ENCODE measurements at regions not wholly inside any gene's neighbourhood (a gene's known extent, or its start where the extent isn't known, plus 50 kb on each side); places are given as distances from the start of the nearest gene placed in this dataset.

DNA sequence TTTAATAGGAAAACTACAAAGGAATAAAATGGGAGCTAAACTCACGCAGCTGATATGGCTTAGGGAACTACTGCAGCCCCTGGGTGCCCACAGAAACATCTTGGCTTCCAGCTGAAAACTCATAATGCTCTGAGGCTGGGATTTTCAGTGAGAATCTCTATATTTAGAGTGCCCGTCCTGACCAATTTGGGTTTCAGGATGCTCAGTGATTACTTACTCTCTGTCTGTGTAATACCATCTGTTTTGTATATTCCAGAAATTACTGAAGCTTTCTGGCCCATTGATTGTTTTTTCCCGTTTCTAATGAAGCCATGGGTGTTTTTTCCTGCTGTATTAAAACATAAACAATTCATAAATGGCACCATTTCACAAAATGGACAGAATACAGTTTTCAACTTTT lies 50.6 kb upstream of the ZNF385D start:
- DNase-seq: no peak

DNA sequence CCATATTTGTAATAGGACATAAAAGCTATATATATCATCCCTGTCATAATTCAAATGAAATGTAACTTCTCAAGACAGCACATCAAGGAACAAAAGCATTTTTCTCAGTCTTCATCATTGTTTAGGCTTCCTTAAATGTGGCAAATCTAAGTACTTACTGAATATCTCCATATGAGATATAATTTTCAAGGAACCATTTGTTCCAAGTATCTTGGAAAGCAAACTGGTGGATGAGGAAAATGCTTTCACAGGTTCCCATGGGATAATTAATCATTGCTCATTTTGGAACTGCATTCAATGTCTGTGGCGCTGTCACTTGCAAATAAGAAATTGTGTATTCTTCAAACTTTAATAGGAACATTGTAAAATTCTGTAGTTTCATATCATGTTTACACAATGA lies 52.6 kb upstream of the ZNF385D start:
- DNase-seq: no peak

DNA sequence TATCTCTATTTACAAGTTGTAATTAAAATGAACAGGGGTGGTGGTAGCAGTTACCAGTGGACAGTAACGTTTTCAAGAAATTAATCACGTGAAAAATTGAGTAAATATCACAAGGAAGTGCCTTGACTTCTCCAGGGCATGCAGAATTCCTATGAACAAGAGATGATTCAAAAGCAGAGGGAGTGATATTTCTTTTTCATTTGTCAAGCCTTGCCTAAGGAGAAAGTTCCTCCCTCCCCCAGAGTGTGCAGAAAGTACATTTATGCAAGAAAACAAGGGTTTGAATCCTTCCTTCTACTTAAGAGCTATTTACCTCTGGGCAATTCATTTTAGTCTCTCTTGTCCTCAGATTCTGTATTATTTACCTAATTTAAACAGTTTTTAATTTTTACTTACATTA lies 53.3 kb upstream of the ZNF385D start:
- DNase-seq: no peak

DNA sequence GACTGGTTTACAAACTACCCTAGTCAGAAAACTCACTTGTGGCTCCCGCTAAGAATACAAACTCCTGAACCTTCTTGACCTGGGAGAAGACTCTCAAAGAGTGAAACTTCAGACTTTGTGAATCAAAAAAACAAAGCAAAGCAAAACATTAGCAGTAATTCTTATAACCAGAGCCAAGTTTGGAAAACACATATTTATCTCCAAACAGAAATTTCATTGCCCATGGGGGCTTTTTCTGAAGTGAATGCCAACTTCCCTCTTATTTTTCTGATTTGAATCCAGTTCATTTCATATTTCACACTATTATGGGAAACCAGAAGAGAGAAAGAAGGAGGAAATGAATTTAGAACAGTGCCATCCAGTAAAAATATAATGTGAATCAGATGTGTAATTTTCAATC lies 55.7 kb upstream of the ZNF385D start:
- no peak for DNase-seq

DNA sequence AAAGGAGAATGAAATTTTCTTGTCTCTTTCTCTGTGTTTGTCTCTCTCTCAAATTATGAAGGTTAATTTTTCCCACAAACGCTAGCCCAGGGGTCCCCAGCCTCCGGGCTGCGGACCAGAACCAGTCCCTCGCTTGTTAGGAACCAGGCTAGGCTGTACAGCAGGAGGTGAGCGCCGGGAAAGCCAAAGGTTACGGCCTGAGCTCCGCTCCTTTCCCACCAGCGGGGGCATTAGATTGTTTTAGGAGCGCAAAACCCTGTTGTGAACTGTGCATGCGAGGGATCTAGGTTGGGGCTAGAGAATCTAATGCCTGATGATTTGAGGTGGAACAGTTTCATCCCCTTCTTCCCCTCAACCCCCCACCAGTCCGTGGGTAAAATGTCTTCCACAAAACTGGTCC lies 74.7 kb upstream of the ZNF385D start:
- no peak for DNase-seq

DNA sequence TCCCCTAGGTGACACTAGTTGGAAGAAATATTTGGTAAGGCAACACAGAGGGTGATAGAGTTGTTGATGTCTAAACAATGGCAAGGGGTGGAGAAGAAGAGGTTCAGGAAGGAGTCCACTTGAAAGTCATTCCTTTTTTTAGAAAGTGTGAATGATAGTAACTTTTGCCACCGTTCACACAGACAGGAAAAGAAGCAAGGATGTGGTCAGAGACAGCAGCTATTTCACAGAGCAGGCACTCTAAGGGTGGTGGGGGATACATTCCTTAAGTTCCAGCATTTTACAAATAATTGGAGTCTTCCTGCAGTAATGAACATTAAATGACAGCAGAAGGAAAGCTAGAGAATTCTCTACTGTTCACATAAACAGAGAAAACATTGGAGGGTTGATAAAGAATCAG lies 75.4 kb upstream of the ZNF385D start:
- no peak for DNase-seq

DNA sequence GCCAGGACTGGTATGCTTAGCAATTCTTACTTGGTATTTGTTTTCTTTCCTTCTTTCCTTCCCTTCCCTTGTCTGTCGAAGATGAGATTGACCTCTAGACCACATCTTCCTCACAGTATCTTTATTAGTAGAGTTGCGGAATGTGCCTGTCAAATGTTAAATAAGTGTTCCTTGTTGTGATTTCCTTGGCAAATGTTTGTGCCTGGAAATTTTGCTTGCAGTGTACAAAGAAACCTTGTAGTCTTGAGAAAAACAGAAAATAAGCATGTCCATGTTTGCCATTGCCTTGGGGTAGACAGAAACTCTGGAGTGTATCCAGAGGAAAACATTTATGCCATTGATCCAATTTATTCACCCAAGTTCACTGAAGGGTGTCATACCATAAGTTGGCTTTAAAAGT lies 79.5 kb upstream of the ZNF385D start:
- DNase-seq: no peak

DNA sequence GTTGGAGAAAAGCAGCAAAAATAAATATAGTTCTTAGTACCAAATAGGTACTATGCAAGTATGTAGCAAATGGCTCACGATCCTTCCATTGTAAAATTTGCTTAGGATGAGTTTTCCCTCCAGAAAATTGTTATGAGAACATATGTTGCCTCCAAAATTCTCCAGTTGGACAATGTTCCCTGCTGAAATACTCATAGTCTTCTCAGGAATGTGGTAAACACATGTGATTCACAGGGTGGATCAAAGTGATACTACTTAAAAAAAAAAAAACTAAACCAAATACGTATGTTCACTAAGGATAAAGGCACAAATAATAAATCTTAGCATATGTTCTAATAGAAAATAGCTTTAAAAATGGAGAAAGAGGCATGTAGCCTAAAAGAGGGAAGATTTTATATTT lies 84.3 kb upstream of the ZNF385D start:
- no peak for DNase-seq

DNA sequence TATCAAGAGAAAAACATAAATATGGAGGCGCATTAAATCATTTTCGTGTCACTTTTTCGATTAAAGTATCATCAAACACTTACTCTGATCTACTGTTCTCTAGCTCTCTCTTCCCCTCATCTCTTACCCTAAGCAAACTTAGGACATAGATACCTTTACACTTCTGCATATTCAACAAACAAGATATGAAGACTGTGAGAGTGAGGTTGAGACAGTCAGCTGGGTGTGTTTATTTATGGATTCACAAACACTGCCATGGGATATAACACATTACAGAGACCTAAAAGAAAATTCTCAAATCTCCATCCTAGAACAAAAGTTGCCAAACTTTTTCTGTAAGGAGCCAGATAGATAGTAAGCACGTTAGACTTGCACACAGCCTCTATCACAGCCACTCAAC lies 85.2 kb upstream of the ZNF385D start:
- DNase-seq: no peak

DNA sequence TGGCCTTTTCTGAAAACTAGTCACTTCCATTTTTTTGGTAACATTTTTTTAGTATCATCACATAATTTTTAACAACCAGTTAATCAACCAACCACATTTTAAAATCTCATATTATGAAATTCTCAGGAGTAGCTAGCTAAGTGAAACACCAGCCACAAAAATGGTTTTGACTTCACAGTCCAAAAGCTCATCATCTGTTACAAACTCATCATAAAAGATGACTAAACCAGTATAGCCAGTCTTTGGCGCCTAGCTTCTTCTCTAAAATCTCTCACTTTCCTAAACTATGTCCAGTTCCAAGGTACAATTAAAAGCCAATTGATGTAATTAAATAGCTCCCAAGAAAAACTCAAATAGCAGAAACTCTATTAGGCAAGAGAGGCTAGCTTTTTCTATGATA lies 88.2 kb upstream of the ZNF385D start:
- no peak for DNase-seq

DNA sequence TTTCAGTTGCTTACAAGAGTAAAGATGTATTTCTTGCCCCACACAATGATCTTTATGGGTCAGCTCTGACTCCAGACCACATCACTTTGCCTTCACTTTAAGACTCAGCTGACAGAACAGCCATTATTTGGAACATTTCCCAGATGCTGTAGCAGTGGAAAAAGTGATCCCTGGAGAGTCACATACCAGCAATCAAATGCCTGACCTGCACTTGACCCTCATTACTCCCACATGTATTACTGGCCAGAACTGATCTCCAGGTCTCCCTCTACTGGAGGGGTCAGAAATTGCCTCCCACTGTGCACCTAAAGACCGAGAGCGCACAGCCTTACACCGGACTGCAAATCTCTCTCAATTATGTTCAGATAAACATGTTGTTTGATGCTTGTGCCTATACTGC lies 88.6 kb upstream of the ZNF385D start:
- no peak for DNase-seq

DNA sequence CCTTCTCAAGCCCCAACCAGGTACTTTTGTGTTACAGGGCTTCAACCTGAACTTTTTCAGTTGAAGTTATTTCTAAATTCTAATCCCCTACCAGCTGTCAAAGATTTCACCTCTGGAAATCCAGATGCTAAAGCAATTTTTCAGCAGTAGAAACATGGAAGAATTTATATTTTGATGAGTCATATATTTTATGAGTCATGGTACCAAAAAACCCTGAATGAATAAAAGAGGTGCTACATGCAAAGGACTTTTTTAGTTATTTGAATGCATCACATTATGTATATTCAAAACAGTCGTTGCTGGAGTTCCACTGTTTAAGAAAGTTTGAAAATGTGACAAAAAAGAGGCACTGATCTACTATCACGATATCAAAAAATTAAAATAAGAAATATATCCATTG lies 96.0 kb upstream of the ZNF385D start:
- no peak for DNase-seq

DNA sequence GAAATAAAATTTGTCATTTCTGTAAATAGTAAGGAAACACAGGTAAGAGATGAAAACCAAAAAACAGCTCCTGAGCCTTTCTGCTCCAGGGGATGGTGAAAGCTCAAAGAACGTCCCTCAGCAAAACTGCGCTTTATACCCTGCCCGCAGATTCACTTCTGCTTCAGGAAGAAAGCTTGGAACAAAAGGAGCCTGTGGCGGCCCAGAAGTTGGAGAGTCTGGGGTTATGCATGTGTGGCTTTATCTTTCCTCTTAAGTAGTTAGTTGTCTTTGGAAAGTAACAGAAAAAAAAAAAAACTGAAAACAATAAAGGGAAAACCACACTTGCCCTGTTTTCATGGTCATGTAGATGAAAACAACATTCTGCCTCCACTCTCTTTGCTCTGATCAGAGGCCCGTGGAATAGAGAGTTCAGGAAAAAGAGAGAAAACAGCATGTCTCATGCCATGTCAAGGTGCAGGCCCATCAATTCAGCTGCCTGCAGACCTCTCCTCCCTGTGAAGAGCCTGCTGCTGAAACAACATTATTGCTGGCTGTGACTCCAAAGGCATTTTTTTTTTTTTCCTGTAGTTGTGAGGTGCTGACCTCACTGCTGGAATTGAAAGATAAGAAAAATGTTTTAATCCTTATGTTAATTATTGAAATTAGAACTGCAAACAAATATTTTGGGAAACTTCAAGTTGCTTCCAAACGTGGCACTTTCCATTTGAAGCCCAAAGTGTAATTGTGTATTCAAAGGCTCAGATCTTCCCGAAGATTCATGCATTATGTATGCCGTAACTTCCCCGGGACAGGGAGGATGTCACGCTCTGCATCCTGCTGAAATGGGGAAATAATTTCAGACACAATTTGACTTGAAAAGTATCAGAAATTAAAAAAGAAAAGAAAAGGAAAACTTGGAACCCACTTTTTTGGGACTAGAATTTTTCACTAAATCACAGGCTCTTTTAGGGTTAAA lies 108.4 kb upstream of the ZNF385D start:
- DNase-seq: no peak

DNA sequence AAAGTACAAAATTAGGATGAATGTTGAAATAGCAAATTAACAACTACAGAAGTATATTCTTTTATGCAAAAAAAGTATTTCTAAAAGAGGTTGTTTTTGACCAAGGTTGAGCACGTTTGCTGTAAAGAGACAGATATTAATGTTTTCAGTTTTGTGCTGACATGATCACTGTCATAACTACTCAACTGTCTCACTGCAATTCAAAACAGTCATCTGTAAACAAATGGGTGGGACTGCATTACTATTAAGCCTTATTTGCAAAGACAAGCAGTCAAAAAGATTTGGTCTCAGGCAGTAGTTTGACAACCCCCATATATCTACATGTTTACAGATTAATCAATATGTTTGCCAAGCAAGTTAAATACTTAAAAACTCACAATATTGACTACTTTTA lies 109.1 kb upstream of the ZNF385D start:
- DNase-seq: no peak

DNA sequence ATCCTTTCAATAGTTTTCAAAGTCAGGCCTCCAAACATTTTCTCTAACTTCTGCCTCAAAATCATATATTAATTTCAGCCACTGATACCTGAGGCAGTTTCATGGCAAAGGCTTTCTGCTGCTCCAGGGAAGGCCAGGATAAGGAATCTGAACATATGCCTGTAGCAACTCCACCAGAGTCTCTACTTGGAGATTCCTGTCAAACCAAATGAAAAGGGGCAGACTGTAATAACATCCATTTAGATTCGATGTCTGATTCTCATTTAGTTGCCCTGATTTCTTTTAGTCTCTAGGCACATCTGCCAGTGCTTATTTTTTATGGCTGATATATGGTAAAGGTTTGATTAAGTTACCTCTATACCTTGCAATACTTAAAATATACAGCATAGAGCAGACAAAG lies 109.6 kb upstream of the ZNF385D start:
- DNase-seq: no peak

DNA sequence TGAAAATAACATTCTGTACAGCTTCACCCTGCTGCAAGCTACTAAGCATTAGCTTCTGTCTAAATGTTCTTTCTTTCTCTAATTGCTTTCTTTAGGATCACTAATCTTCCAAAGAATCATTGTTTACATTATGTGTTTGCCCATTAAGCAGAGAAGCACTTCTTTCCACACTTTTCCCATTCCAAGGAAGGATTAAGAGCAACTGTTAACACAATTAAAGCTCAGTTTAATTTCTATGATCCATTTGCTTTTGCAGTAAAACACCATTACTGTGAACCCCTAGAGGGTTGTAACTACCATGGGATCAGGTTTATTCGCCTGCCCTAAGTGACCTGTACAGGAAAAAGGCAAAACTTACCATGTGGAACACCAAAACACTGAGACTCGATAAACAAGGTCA lies 125.8 kb upstream of the ZNF385D start:
- no peak for DNase-seq

DNA sequence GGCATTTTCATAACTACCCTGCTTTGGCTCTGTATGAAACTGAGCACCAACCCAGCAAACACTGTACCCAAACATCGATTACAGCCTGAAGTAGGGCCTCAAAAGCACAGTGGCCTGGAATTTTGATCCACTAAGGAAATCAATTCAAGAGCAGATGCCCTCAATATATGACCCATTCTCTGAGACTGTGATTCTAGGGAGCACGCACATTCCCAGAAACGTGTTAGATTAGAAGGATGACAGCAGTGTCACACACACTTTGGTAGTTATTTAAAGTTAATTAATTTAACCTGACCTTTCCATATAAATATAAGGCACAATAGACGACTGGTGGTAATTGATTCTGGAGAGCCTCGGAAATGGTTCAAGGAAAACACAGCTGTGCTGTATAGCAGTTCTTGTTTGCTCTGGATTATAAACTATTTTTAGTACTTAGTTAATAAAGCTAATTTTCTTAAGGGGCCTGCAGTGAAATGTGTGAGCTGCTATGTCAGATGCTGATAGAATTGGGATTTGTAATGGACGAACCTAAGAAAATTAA lies 126.3 kb upstream of the ZNF385D start:
- no peak for DNase-seq

DNA sequence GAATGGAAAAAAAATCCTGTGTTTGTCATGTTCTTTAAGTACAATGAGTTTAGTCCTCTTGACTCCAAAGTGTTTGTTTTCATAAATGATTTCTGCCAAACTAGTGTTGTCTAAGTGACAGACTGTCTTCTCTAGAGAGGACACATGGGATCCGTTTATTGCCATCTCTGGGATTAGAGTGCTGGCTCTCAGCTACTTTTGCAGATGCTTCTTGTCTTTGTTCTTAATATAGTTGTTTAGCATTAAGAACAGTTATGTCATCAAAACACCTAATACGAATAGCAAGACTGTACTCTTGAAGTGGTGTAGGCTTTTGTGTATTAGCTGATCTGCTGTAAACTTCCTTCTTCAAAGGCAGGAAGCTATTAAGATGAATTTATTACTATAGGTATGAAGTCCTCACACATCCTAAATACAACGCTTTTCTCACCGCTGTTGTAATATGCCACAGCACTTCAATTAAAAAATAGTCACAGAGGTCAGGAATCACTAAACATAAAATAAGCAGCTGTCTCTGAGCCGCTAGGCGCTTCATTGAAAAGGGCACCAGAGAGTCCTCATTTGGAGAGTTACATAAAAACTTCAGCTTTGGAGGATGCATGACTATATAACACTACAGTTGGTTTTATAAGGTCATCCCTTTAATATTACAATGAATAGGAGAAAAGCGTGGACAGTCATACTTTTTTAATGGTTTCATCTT lies 128.3 kb upstream of the ZNF385D start:
- no peak for DNase-seq

DNA sequence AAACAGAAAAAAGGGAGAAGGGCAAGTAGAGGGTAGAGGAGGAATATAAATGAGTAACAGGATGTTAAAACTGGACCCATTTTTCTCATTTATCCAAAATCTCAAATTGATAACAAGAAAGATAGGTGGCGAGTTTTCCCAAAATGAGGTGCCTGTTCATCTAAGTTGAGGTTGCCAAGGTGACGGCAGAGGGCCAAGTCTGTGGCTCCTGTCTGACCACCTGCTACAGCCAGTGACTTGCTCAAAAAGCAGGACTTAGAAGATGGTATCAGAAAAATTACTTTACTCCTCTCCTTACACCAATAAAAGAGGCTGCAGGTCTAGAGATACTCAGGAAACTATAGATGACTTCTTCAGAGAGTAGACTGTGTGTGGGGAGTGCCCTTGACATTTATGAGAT lies 137.6 kb upstream of the ZNF385D start:
- DNase-seq: no peak

DNA sequence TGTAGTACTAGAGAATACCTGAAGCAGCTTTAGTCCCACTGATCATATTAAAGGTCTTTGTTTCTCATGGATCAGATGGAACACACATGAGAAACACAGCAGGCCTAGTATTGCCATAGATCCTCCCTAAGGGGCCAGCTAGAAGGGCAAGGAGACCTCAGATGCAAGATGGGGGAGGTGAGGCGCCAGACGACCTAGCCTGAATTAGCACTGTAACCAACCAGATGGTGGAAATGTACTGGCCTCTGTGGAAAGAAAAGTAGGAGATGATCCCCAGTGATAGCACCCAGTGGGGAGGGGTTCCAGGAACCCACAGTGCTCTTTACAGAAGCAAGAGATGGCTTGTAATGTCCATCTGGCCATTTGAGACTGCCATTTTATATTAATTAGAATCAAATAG lies 138.2 kb upstream of the ZNF385D start:
- no peak for DNase-seq

DNA sequence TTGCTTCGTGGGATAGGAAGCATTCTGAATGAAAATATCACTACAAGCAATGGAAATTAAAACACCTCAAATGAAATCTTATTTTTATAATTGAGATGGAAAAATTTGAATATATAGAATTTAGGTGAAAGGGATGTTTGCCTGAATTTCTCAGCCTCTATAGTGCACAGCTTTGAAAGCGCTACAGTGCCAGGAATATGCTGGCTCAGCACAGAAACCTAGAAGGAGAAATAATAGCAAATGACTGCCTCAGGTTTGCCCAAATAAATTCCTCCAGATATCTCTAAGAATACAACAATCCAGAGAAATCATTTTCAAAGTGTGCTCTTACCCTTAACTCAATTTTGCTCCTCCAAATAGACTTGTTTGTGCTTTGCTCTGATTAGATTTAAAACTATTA lies 141.1 kb upstream of the ZNF385D start:
- DNase-seq: no peak

DNA sequence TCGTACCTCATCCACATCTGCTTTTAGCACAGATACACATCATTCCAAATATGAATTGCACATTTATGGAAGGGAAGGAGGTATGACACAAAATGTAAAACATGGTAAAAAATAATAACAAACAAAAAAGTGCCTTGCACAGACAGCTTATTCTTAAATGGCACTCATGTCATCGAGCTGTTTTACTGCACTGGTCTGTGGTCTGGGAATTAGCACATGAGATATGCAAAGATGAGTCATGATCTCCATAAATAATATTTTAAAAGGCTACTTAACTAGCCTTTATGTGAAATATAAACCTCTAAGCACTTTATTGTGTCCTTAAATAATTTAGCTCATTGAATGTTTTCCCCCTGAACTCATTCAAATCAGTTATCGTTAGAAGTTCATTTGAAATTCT lies 142.2 kb upstream of the ZNF385D start:
- DNase-seq: no peak

DNA sequence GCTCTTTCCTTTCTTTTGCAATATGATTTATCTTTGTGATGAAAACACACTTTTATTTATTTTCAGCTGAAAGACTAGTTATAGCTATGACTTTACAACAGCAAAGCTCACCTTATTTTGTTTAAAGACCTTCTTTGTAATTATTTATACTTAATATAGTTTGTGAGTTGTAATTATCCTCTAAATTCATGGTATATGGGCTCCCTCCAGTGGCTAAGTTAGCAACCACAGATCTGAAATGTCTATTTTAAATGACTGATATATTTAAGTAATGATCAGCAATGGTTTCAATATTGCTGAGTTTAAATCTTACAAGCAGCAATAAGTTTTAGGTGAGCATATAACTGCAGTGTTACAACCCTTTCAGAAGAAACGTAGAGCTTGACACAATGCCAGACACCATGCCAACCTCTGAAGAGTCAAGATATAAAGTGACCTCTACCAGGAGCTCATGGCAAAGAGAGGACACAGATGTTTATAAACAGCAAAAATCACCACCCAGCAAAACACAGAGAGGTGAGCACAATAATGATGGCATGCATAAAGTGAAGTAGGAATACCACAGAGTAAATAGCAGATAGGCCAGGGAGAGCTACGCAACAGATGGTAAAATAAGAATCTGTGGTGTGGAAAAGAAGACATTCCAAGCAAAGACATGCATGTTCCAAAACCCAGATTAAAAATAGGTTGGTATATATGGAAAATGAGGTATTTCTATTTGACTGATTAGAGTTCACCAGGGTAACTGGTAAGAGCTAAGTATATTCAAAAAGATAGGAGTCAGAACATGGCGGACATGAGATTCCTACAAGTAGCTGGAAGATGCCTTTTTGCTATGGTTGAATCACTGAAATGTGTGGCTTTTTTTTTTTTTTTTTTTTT lies 143.7 kb upstream of the ZNF385D start:
- DNase-seq: no peak
